ENCODE measurements at regions not wholly inside any gene's neighbourhood (a gene's known extent, or its start where the extent isn't known, plus 50 kb on each side); places are given as distances from the start of the nearest gene placed in this dataset.

GRCh38 chr2:194151231-194151630 lies 1505.8 kb upstream of the SLC39A10 start (continued):
- TF ChIP-seq FOSL1 (IDR thresholded peaks at IDR 0.05; ENCODE audit: insufficient read depth, low read depth, low read length), result no peak
- no peak for TF ChIP-seq POLR2A (IDR thresholded peaks at IDR 0.05; ENCODE audit: control extremely low read depth in 1 of 2, low read depth in 2 of 2, low read length in 2 of 2)
- TF ChIP-seq CEBPB (IDR thresholded peaks at IDR 0.05; ENCODE audit: low read depth, low read length), result no peak
- TF ChIP-seq, protein P1, sequence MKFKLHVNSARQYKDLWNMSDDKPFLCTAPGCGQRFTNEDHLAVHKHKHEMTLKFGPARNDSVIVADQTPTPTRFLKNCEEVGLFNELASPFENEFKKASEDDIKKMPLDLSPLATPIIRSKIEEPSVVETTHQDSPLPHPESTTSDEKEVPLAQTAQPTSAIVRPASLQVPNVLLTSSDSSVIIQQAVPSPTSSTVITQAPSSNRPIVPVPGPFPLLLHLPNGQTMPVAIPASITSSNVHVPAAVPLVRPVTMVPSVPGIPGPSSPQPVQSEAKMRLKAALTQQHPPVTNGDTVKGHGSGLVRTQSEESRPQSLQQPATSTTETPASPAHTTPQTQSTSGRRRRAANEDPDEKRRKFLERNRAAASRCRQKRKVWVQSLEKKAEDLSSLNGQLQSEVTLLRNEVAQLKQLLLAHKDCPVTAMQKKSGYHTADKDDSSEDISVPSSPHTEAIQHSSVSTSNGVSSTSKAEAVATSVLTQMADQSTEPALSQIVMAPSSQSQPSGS (IDR thresholded peaks at IDR 0.05; ENCODE audit: low read length), result no peak
- no peak for TF ChIP-seq TCF12 (IDR thresholded peaks at IDR 0.05; ENCODE audit: low read depth, low read length)
